ENCODE measurements at regions not wholly inside any gene's neighbourhood (a gene's known extent, or its start where the extent isn't known, plus 50 kb on each side); places are given as distances from the start of the nearest gene placed in this dataset.
A peak's percentile ranks its signal among the peaks of the same experiment; 100 is the strongest.

GRCh38 chr4:111793433-111794091 lies 351.7 kb upstream of the FAM241A start:
- TF ChIP-seq TEAD4 (IDR thresholded peaks at IDR 0.05) (no peak), EGR1 (IDR thresholded peaks at IDR 0.05) (no peak), RAD21 (IDR thresholded peaks at IDR 0.05; ENCODE audit: low read depth) (no peak), CEBPB (IDR thresholded peaks at IDR 0.05) (no peak)

- TF ChIP-seq FOXM1 (IDR thresholded peaks at IDR 0.05; ENCODE audit: borderline replicate concordance, low read depth): no peak
- TF ChIP-seq RAD21 (IDR thresholded peaks at IDR 0.05; ENCODE audit: low read depth): no peak
- TF ChIP-seq MAX (IDR thresholded peaks at IDR 0.05): no peak
- no peak for TF ChIP-seq ZBTB7A (IDR thresholded peaks at IDR 0.05; ENCODE audit: low read depth)
- TF ChIP-seq NFIC (IDR thresholded peaks at IDR 0.05): no peak
- TF ChIP-seq REST (IDR thresholded peaks at IDR 0.05; ENCODE audit: low read depth): no peak
- no peak for TF ChIP-seq USF1 (IDR thresholded peaks at IDR 0.05)
- TF ChIP-seq EP300 (IDR thresholded peaks at IDR 0.05; ENCODE audit: borderline replicate concordance): no peak
- TF ChIP-seq CREB1 (IDR thresholded peaks at IDR 0.05; ENCODE audit: low read depth): no peak
Observed at GRCh38 chr4:111797455-111798163, 347.6 kb upstream of the FAM241A start.

GRCh38 chr4:111798840-111799239 lies 346.4 kb upstream of the FAM241A start:
- TF ChIP-seq NFIC (IDR thresholded peaks at IDR 0.05) (no peak), RAD21 (IDR thresholded peaks at IDR 0.05; ENCODE audit: low read depth) (peak; percentile 35; the same call in 1 of the 2 replicates)

GRCh38 chr4:111800551-111800950 lies 344.7 kb upstream of the FAM241A start:
- TF ChIP-seq USF1 (IDR thresholded peaks at IDR 0.05) (no peak), FOXM1 (IDR thresholded peaks at IDR 0.05; ENCODE audit: borderline replicate concordance, low read depth) (no peak), REST (IDR thresholded peaks at IDR 0.05; ENCODE audit: low read depth) (no peak), TCF12 (IDR thresholded peaks at IDR 0.05; ENCODE audit: low read depth) (no peak), MAX (IDR thresholded peaks at IDR 0.05) (no peak), YY1 (IDR thresholded peaks at IDR 0.05; ENCODE audit: low read depth) (no peak), EP300 (IDR thresholded peaks at IDR 0.05; ENCODE audit: borderline replicate concordance) (no peak), TEAD4 (IDR thresholded peaks at IDR 0.05) (no peak), RAD21 (IDR thresholded peaks at IDR 0.05; ENCODE audit: low read depth) (no peak), CEBPB (IDR thresholded peaks at IDR 0.05) (no peak), EGR1 (IDR thresholded peaks at IDR 0.05) (no peak), NFIC (IDR thresholded peaks at IDR 0.05) (no peak)

GRCh38 chr4:111802191-111802590 lies 343.1 kb upstream of the FAM241A start:
- TF ChIP-seq TAF1 (IDR thresholded peaks at IDR 0.05; ENCODE audit: low read depth) (no peak), FOXM1 (IDR thresholded peaks at IDR 0.05; ENCODE audit: borderline replicate concordance, low read depth) (no peak), TCF12 (IDR thresholded peaks at IDR 0.05; ENCODE audit: low read depth) (no peak), CEBPB (IDR thresholded peaks at IDR 0.05) (0 out of 2 replicates have a peak, but pooled peaks have one; percentile 18)

GRCh38 chr4:111806331-111806730 lies 338.9 kb upstream of the FAM241A start:
- no peak for TF ChIP-seq TCF12 (IDR thresholded peaks at IDR 0.05; ENCODE audit: low read depth)
- no peak for TF ChIP-seq TEAD4 (IDR thresholded peaks at IDR 0.05)
- no peak for TF ChIP-seq ZBTB7A (IDR thresholded peaks at IDR 0.05; ENCODE audit: low read depth)
- TF ChIP-seq REST (IDR thresholded peaks at IDR 0.05; ENCODE audit: low read depth): no peak
- no peak for TF ChIP-seq EGR1 (IDR thresholded peaks at IDR 0.05)

Data from Ishikawa (cell line).